ENCODE measurements at regions not wholly inside any gene's neighbourhood (a gene's known extent, or its start where the extent isn't known, plus 50 kb on each side); places are given as distances from the start of the nearest gene placed in this dataset.
"Not testable (repeated sequence)": the region's sequence is repeated elsewhere in the genome, so short reads cannot be mapped to it uniquely, and the experiment has no call there.

DNA sequence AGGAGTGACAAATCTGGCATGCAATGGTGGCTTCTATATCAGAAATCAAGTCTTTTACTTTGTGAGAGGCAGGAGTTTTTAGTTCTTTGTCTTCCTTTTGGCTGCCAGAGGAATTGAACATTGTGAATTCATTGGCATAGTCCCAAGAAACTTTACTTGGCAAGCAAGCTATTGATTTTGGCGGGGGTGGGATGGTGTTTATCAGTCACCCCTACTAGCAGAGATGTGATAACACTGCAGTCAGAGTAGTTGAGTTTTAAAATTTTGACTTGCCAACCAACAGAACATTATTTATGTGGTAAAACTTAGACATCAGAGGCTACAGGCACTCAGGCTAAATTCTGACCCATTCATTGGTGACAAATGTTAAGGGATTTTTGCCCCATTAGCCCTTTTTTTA lies 129.2 kb downstream of the FAM72B start:
- intact Hi-C loops (cut with micrococcal nuclease; ENCODE audit: unreplicated experiment) = not testable (repeated sequence)

DNA sequence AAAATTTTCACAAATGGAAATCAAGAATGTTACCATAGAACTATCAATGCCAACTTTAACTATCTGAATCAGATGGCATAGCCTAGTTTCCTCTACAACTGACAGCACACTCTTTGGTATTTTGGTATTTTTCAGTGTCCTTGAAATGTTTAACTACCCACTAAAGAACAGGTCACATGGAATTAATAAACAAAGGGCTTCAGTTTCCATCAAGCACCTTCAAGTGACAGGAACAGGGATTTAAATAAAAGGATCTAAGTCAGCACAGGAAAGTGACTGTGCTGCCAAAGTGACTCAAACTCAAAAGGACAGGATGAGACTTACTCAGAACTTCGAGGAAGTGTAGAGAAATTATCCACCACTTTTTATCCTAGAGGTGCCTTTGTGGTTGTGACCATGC lies 117.2 kb downstream of the FAM72B start:
- CTCF ChIA-PET; H3K4me3 ChIP-seq; H3K27ac ChIP-seq; H2AFZ ChIP-seq; H3K27me3 ChIP-seq (ENCODE audit: insufficient read depth, low read depth); intact Hi-C loops (cut with micrococcal nuclease; ENCODE audit: unreplicated experiment); H3K4me2 ChIP-seq; DNase-seq; H3K79me2 ChIP-seq (ENCODE audit: low read depth); POLR2A ChIA-PET (ENCODE audit: unreplicated experiment); H4K20me1 ChIP-seq (ENCODE audit: insufficient read depth); H3K9me3 ChIP-seq (ENCODE audit: insufficient read depth, low read depth); H3K36me3 ChIP-seq (ENCODE audit: low read depth); H3K9me2 ChIP-seq (ENCODE audit: insufficient read depth); H3K4me1 ChIP-seq (replicated peaks; ENCODE audit: insufficient read depth); H3F3A ChIP-seq (ENCODE audit: insufficient read depth, low read depth); BruUV-seq (replicated peaks): not testable (repeated sequence)

More for the DNA sequence above, 129.2 kb downstream of the FAM72B start:
- DNase-seq; BruUV-seq (replicated peaks); H3K27ac ChIP-seq; H3F3A ChIP-seq (ENCODE audit: insufficient read depth, low read depth); H3K9me3 ChIP-seq (ENCODE audit: insufficient read depth, low read depth); H2AFZ ChIP-seq; H3K4me2 ChIP-seq; H3K36me3 ChIP-seq (ENCODE audit: low read depth); POLR2A ChIA-PET (ENCODE audit: unreplicated experiment); CTCF ChIA-PET; H3K79me2 ChIP-seq (ENCODE audit: low read depth); H4K20me1 ChIP-seq (ENCODE audit: insufficient read depth); H3K9me2 ChIP-seq (ENCODE audit: insufficient read depth); H3K4me3 ChIP-seq; H3K27me3 ChIP-seq (ENCODE audit: insufficient read depth, low read depth); H3K4me1 ChIP-seq (replicated peaks; ENCODE audit: insufficient read depth): not testable (repeated sequence)

DNA sequence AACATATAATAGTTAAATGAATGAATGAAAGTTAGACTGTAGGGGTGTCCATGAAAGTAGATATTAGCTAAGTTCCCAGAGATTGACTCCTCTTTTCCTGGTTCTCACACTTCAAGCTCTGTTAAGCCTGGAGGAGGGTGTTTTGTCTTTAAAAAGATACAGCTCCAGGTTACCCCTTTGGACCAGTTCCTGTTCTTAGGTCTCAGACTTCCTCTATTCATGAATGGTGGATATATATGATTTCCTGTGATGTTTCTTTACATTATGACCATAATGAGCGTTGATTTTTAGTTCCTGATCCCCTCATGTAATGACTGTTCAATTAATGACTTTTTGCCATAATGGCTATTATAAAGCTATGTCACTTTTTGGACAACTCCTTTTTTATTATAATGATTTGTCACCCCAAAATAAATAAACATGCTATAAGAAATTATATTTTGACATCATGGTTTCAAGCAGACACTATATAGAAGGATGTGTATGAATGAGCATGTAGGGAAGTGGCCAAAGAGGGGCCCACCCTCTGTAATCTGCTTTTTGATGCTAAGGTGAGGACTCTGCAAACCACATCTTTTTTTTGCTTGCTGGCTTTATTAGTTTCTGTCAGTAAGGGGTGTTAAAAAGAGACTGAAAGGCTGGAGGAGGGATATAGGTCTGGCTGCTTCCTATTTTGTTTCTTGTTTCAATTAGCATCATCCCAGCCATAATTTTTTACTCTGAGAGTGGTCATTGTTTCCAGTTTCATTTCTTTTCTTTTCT lies 115.2 kb downstream of the FAM72B start:
- H3K27me3 ChIP-seq (ENCODE audit: insufficient read depth, low read depth); H3K4me1 ChIP-seq (replicated peaks; ENCODE audit: insufficient read depth); H2AFZ ChIP-seq; H3K36me3 ChIP-seq (ENCODE audit: low read depth); H3K9me3 ChIP-seq (ENCODE audit: insufficient read depth, low read depth); BruUV-seq (replicated peaks); H3K9me2 ChIP-seq (ENCODE audit: insufficient read depth); H3K4me2 ChIP-seq; H3F3A ChIP-seq (ENCODE audit: insufficient read depth, low read depth); DNase-seq; POLR2A ChIA-PET (ENCODE audit: unreplicated experiment); H4K20me1 ChIP-seq (ENCODE audit: insufficient read depth); intact Hi-C loops (cut with micrococcal nuclease; ENCODE audit: unreplicated experiment); CTCF ChIA-PET; H3K79me2 ChIP-seq (ENCODE audit: low read depth); H3K4me3 ChIP-seq; H3K27ac ChIP-seq: not testable (repeated sequence)

DNA sequence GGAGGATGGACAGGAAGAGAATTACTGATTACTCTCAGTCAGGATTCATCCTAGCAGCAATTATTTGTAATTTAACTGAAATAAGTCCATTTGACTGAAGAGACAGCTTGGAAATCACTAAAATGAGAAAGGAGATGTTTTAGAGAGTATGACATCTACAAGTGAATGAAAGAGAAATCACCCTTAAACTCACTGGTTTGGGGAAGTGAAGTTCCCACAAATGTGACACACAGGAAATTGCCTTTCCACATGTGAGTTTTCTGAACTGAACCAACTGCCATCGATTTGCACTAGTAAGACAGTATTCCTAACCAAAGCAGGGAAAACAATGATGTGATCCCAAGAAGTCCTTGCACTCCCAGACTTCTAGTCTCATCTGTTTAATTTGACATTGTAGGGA lies 110.3 kb downstream of the FAM72B start:
- H3K27ac ChIP-seq; H3K4me1 ChIP-seq (replicated peaks; ENCODE audit: insufficient read depth); H3K9me2 ChIP-seq (ENCODE audit: insufficient read depth); POLR2A ChIA-PET (ENCODE audit: unreplicated experiment); H3K9me3 ChIP-seq (ENCODE audit: insufficient read depth, low read depth); H3K79me2 ChIP-seq (ENCODE audit: low read depth); H3K36me3 ChIP-seq (ENCODE audit: low read depth); CTCF ChIA-PET; H3K4me3 ChIP-seq; BruUV-seq (replicated peaks); DNase-seq; intact Hi-C loops (cut with micrococcal nuclease; ENCODE audit: unreplicated experiment); H3K4me2 ChIP-seq; H3F3A ChIP-seq (ENCODE audit: insufficient read depth, low read depth); H4K20me1 ChIP-seq (ENCODE audit: insufficient read depth); H3K27me3 ChIP-seq (ENCODE audit: insufficient read depth, low read depth); H2AFZ ChIP-seq: not testable (repeated sequence)

DNA sequence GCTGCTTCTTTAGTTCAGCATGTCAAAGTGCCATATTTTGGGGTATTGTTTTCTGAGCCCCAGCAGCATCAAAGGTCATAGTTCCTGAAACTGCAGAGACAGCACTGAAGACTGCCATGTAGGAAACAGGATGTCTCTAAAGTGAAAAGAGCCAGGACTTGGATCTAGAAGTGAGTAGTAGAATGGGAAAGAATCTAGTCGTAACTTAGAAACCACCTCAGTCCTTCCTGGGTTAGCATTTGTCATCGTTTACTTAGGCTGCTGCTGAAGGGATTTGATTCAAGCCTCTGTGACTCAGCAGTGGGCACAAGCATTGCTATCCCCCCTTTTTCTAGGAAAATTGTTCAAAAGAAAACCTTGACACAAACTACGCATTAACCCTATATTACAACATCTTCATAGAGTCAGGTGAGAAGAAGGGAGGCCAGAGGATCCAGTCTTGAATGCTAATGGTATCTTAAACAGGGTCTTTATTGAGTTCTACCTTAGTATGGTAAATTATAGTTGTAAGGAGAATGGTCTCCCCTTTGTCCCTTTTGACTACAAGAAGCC lies 108.8 kb downstream of the FAM72B start:
- H3K36me3 ChIP-seq (ENCODE audit: low read depth); H3K4me3 ChIP-seq; H3K27ac ChIP-seq; POLR2A ChIA-PET (ENCODE audit: unreplicated experiment); H3K4me2 ChIP-seq; H3K4me1 ChIP-seq (replicated peaks; ENCODE audit: insufficient read depth); H2AFZ ChIP-seq; H4K20me1 ChIP-seq (ENCODE audit: insufficient read depth); H3K27me3 ChIP-seq (ENCODE audit: insufficient read depth, low read depth); BruUV-seq (replicated peaks); intact Hi-C loops (cut with micrococcal nuclease; ENCODE audit: unreplicated experiment); H3F3A ChIP-seq (ENCODE audit: insufficient read depth, low read depth); H3K9me3 ChIP-seq (ENCODE audit: insufficient read depth, low read depth); DNase-seq; CTCF ChIA-PET; H3K9me2 ChIP-seq (ENCODE audit: insufficient read depth); H3K79me2 ChIP-seq (ENCODE audit: low read depth): not testable (repeated sequence)

DNA sequence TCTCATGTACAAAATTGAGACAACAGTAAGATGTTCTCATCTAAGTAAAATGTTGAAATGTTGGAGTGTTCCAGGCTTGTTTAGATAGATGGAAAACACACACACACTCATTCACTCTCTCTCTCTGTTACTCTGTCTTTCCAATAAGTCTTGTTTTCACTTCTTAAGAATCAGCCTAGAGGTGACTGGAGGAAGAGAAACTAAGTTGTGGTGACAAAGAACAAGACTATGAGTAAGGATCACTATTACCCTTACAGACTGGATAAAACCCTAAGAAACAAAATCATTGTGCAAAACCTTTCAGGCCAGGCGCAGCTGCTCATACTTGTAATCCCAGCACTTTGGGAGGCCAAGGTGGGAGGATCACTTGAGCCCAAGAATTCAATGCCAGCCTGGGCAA lies 107.5 kb downstream of the FAM72B start:
- H2AFZ ChIP-seq; H3K79me2 ChIP-seq (ENCODE audit: low read depth); H4K20me1 ChIP-seq (ENCODE audit: insufficient read depth); H3K4me2 ChIP-seq; intact Hi-C loops (cut with micrococcal nuclease; ENCODE audit: unreplicated experiment); BruUV-seq (replicated peaks); H3K4me3 ChIP-seq; H3K9me2 ChIP-seq (ENCODE audit: insufficient read depth); H3K9me3 ChIP-seq (ENCODE audit: insufficient read depth, low read depth); H3K4me1 ChIP-seq (replicated peaks; ENCODE audit: insufficient read depth); POLR2A ChIA-PET (ENCODE audit: unreplicated experiment); H3K27ac ChIP-seq; H3K27me3 ChIP-seq (ENCODE audit: insufficient read depth, low read depth); H3F3A ChIP-seq (ENCODE audit: insufficient read depth, low read depth); H3K36me3 ChIP-seq (ENCODE audit: low read depth); DNase-seq; CTCF ChIA-PET: not testable (repeated sequence)

DNA sequence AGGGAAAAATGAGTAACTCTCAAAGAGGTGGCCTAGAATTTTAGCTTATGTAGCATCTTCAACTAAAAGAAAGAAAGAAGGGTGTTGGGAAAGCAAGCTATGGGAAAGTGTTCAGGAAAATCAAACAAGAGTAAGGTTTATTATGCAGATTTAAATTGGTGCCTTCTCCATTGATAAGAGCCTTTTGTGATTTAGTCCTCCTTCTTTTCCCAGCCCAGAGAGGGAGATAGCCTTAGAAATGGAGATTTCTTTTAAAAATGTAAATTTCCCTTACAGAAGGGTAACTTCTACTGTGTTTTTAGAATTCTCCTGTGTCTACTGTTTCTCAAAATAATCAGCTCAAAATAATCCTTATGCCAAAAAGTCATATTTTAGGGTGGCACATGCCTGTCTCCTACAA lies 104.5 kb downstream of the FAM72B start:
- BruUV-seq (replicated peaks); H3K4me2 ChIP-seq; H3K79me2 ChIP-seq (ENCODE audit: low read depth); H4K20me1 ChIP-seq (ENCODE audit: insufficient read depth); H2AFZ ChIP-seq; H3K4me1 ChIP-seq (replicated peaks; ENCODE audit: insufficient read depth); intact Hi-C loops (cut with micrococcal nuclease; ENCODE audit: unreplicated experiment); CTCF ChIA-PET; POLR2A ChIA-PET (ENCODE audit: unreplicated experiment); H3K27me3 ChIP-seq (ENCODE audit: insufficient read depth, low read depth); H3K9me2 ChIP-seq (ENCODE audit: insufficient read depth); H3K27ac ChIP-seq; H3K4me3 ChIP-seq; H3K36me3 ChIP-seq (ENCODE audit: low read depth); H3K9me3 ChIP-seq (ENCODE audit: insufficient read depth, low read depth); H3F3A ChIP-seq (ENCODE audit: insufficient read depth, low read depth); DNase-seq: not testable (repeated sequence)
